Lower lobe of right lung (tissue), 2 donors: ENCODE measurements at regions not wholly inside any gene's neighbourhood (a gene's known extent, or its start where the extent isn't known, plus 50 kb on each side); places are given as distances from the start of the nearest gene placed in this dataset.

ENCODE experiments used
- ATAC-seq, 2 donors: fragments of 200-7000 bp; cut with Tn5 transposase; one replicate each; pipeline ENCODE4 v1.9.1; 2020 to 2022; ENCODE audit warnings: mild to moderate bottlenecking in 2 of 2, moderate library complexity in 2 of 2
- DNase-seq: peaks from one replicate; pipeline ENCODE4 v3.0.0-alpha.2; 2020
- H3K27ac ChIP-seq: fragments of 200-600 bp; one replicate; pipeline ENCODE4 v1.8.0; 2022
- H3K27me3 ChIP-seq: fragments of 200-600 bp; one replicate; pipeline ENCODE4 v1.8.0; 2022; ENCODE audit warnings: low read depth
- H3K36me3 ChIP-seq: fragments of 200-600 bp; one replicate; pipeline ENCODE4 v1.8.0; 2022; ENCODE audit warnings: mild to moderate bottlenecking
- H3K4me1 ChIP-seq: fragments of 200-600 bp; one replicate; pipeline ENCODE4 v1.8.0; 2022
- H3K4me3 ChIP-seq: fragments of 200-600 bp; one replicate; pipeline ENCODE4 v1.8.0; 2022; ENCODE audit warnings: mild to moderate bottlenecking
- H3K9me3 ChIP-seq: fragments of 200-600 bp; one replicate; pipeline ENCODE4 v1.8.0; 2022
- intact Hi-C: fragments of 100-400 bp; cut with DNase I; formaldehyde crosslinking; loops from one replicate; pipeline ENCODE4 v1.11.0; 2022
- TF ChIP-seq, protein P1 (sequence below): fragments of 200-600 bp; IDR thresholded peaks from one replicate; pipeline ENCODE4 v1.8.0; 2022; ENCODE audit warnings: antibody characterized with exemption, mild to moderate bottlenecking
- donor health status: DM: no; HTN: yes; CAD: no; lungs with severe emphysema.

DNA sequence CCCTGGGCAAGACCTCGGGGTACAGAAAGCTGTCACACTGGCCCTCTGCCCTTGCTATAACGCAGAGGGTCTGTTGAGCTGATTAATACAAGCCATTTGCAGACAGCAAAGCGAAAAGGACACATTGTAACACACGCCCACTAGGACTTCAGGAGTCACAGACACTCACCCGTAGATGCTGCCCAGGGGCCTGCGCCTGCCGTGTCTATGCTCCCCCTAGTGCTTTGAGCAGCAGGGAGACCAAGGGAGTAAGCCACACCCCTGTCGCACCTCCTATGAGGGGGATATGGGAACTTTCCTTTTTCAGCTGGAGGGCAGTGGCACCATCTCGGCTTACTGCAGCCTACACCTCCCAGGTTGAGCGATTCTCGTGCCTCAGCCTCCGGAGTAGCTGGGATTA, 1930.2 kb downstream of the OLFM4 start:
- no peak overlapping the region for H3K4me3 ChIP-seq
- no peaks in the 10 kb centered on the region for H3K4me1 ChIP-seq
- H3K9me3 ChIP-seq: no peaks in the 10 kb centered on the region
- H3K27me3 ChIP-seq: no peaks in the 10 kb centered on the region
- no peak overlapping the region for H3K27ac ChIP-seq
- TF ChIP-seq, protein P1, sequence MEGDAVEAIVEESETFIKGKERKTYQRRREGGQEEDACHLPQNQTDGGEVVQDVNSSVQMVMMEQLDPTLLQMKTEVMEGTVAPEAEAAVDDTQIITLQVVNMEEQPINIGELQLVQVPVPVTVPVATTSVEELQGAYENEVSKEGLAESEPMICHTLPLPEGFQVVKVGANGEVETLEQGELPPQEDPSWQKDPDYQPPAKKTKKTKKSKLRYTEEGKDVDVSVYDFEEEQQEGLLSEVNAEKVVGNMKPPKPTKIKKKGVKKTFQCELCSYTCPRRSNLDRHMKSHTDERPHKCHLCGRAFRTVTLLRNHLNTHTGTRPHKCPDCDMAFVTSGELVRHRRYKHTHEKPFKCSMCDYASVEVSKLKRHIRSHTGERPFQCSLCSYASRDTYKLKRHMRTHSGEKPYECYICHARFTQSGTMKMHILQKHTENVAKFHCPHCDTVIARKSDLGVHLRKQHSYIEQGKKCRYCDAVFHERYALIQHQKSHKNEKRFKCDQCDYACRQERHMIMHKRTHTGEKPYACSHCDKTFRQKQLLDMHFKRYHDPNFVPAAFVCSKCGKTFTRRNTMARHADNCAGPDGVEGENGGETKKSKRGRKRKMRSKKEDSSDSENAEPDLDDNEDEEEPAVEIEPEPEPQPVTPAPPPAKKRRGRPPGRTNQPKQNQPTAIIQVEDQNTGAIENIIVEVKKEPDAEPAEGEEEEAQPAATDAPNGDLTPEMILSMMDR: no peak
- ATAC-seq (peak in 1 of 2 donors; percentile 29), DNase-seq (no peak)
- no peaks in the 10 kb centered on the region for H3K36me3 ChIP-seq
- intact Hi-C loops: no loop called here

DNA sequence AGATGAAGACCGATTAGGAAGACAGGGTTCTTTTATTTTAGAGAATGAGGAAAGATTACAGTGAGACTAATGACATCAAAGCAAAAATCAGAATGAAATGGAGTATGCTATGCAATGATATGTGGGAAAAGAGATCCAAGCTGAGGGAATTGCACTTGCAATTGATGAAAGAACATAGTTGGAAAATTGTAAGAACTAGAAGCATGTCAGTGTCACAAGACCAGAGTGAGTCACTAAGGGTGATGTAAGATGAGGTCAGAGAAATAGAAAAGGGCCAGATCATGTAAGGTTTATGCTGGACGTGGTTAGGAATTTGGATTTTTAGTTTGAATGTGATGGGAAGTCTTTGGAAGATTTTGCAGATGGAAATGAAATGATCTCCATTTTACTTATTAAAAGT, 1937.3 kb downstream of the OLFM4 start:
- H3K4me3 ChIP-seq: no peak overlapping the region
- H3K27ac ChIP-seq: no peak overlapping the region
- H3K27me3 ChIP-seq: no peaks in the 10 kb centered on the region
- no peaks in the 10 kb centered on the region for H3K36me3 ChIP-seq
- DNase-seq (no peak), ATAC-seq (no peak)
- TF ChIP-seq, protein P1: no peak
- intact Hi-C loops: no loop called here
- H3K9me3 ChIP-seq: no peaks in the 10 kb centered on the region
- no peaks in the 10 kb centered on the region for H3K4me1 ChIP-seq

DNA sequence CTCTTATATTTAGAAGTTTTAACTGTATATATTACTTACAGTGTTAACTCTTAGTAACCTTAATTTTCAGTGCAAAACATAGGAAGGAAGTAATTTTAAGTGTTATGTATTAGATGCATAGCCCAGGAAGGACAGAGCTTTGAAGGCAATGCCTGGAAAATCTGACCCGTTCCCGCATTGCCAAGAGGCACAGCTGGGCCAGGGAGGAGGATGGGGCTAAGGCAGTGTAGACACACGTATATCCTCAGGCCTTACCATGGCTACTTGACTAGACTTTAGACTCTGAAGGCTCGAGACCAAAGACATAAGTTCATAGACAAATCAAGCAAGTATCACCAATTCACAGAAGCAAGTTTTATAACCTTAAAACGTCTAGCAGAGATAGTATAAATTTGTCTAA, 1944.2 kb downstream of the OLFM4 start:
- Histone ChIP-seq H3K4me1 (no peaks in the 10 kb centered on the region), H3K27ac (no peak overlapping the region), H3K36me3 (no peaks in the 10 kb centered on the region), H3K4me3 (no peak overlapping the region), H3K9me3 (no peaks in the 10 kb centered on the region), H3K27me3 (no peaks in the 10 kb centered on the region)
- intact Hi-C loops: no loop called here
- ATAC-seq: no peak
- TF ChIP-seq, protein P1: no peak
- no peak for DNase-seq

DNA sequence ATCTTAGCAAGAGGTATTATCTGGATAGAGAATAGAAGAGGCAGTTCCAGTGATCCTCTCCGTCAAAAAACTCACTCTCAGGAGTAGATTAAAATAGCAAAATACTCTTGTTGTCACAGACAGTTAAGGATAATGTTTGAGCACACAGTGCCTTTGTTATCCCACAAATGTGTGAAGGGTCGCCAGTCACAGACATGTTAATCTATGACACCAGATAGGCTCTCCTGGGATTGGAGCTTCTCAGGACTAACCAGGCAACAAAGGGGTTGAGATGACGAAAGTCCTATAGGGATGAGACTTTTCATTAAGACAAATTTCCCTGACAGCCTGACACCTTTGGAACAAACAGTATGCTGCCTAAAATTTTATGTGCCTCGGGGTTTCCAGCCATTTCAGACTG, 1947.1 kb downstream of the OLFM4 start:
- Histone ChIP-seq H3K27me3 (no peaks in the 10 kb centered on the region), H3K27ac (no peak overlapping the region), H3K36me3 (no peaks in the 10 kb centered on the region), H3K4me3 (no peak overlapping the region), H3K9me3 (no peaks in the 10 kb centered on the region), H3K4me1 (no peaks in the 10 kb centered on the region)
- ATAC-seq (no peak), DNase-seq (no peak)
- intact Hi-C loops: no loop called here
- TF ChIP-seq, protein P1: no peak

DNA sequence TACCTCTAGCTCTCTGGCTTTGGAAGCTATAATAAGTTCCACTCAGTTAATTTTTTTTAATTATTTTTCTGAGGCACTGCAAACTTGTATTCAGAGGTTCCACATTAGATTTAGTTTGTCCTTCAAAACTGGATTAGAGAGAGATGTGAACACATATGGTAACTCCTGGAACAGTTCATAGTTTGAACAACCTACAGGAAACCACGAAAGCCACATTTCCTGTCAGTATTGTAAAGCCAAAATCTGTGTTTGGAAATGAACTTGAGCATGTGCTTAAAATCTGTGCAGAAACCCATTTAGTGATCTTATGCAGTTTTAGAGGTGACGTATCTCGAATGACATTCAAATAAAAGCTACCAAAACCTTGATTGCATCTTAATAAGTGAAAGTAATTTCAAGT, 1952.0 kb downstream of the OLFM4 start:
- no peaks in the 10 kb centered on the region for H3K9me3 ChIP-seq
- TF ChIP-seq, protein P1: no peak
- no peaks in the 10 kb centered on the region for H3K36me3 ChIP-seq
- DNase-seq (no peak), ATAC-seq (no peak)
- H3K27me3 ChIP-seq: no peaks in the 10 kb centered on the region
- intact Hi-C loops: no loop called here
- no peaks in the 10 kb centered on the region for H3K4me1 ChIP-seq
- H3K4me3 ChIP-seq: no peak overlapping the region
- no peak overlapping the region for H3K27ac ChIP-seq

DNA sequence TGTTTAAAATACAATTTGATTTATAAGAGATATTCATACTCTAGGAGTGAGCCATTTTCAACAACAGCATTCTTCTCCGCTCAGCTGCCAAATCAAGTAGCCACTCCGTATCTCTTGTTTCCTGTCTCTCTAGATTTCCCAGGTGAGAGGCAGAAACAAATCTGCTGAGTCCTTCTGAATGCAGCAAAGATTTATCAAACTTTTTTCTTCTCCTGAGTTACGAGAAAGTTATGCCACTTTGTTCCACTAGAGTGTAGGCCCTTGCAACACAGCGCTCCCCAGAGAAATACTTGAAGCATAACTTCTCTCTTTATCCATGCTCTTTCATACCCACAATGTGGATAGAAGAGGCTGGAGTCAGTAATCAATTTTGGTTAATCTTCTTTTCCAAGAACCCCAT, 1960.8 kb downstream of the OLFM4 start:
- DNase-seq: no peak
- H3K9me3 ChIP-seq: no peaks in the 10 kb centered on the region
- intact Hi-C loops: no loop called here
- no peaks in the 10 kb centered on the region for H3K4me1 ChIP-seq
- no peak overlapping the region for H3K27ac ChIP-seq
- ATAC-seq: no peak
- no peaks in the 10 kb centered on the region for H3K36me3 ChIP-seq
- H3K27me3 ChIP-seq: no peaks in the 10 kb centered on the region
- no peak overlapping the region for H3K4me3 ChIP-seq
- TF ChIP-seq, protein P1: no peak
